HG03460 (cell line): ENCODE measurements at regions not wholly inside any gene's neighbourhood (a gene's known extent, or its start where the extent isn't known, plus 50 kb on each side); places are given as distances from the start of the nearest gene placed in this dataset.
"Not testable (repeated sequence)": the region's sequence is repeated elsewhere in the genome, so short reads cannot be mapped to it uniquely, and the experiment has no call there.

Experiments used
- ATAC-seq: cut with Tn5 transposase; IDR thresholded peaks from one replicate; pipeline ENCODE4 v1.9.1; 2021; ENCODE audit not compliant: unreplicated experiment

- ATAC-seq, result no peak
These were observed 1038.9 kb upstream of the ZEB2 start for GRCh38 chr2:145558617-145559350.

GRCh38 chr2:145555360-145555759 lies 1035.4 kb upstream of the ZEB2 start:
- no peak for ATAC-seq

GRCh38 chr2:145551686-145552085 lies 1031.8 kb upstream of the ZEB2 start:
- ATAC-seq, result no peak

- ATAC-seq, result no peak
These were observed 1028.6 kb upstream of the ZEB2 start for GRCh38 chr2:145548479-145548878.

- no peak for ATAC-seq
These were observed 1027.7 kb upstream of the ZEB2 start for GRCh38 chr2:145547620-145548019.

- ATAC-seq, result no peak
These were observed 1026.2 kb upstream of the ZEB2 start for GRCh38 chr2:145546091-145546490.

GRCh38 chr2:145543856-145544255 lies 1023.9 kb upstream of the ZEB2 start:
- ATAC-seq, result no peak

- no peak for ATAC-seq
These were observed 1023.2 kb upstream of the ZEB2 start for GRCh38 chr2:145543155-145543554.

GRCh38 chr2:145541028-145541427 lies 1021.1 kb upstream of the ZEB2 start:
- no peak for ATAC-seq

- no peak for ATAC-seq
These were observed 1018.9 kb upstream of the ZEB2 start for GRCh38 chr2:145538661-145539350.

- ATAC-seq, result no peak
These were observed 1010.7 kb upstream of the ZEB2 start for GRCh38 chr2:145530653-145531052.

GRCh38 chr2:145524836-145525235 lies 1004.9 kb upstream of the ZEB2 start:
- ATAC-seq, result no peak

GRCh38 chr2:145524303-145524702 lies 1004.4 kb upstream of the ZEB2 start:
- no peak for ATAC-seq

GRCh38 chr2:145519254-145519653 lies 999.3 kb upstream of the ZEB2 start:
- ATAC-seq, result not testable (repeated sequence)

- no peak for ATAC-seq
These were observed 992.0 kb upstream of the ZEB2 start for GRCh38 chr2:145511946-145512345.

- no peak for ATAC-seq
These were observed 983.6 kb upstream of the ZEB2 start for GRCh38 chr2:145503511-145503910.

- no peak for ATAC-seq
These were observed 982.0 kb upstream of the ZEB2 start for GRCh38 chr2:145501920-145502319.

- no peak for ATAC-seq
These were observed 975.7 kb upstream of the ZEB2 start for GRCh38 chr2:145495590-145495989.

GRCh38 chr2:145494441-145494840 lies 974.5 kb upstream of the ZEB2 start:
- ATAC-seq, result no peak

- no peak for ATAC-seq
These were observed 968.7 kb upstream of the ZEB2 start for GRCh38 chr2:145488571-145488970.

GRCh38 chr2:145484448-145485097 lies 964.7 kb upstream of the ZEB2 start:
- ATAC-seq, result no peak

GRCh38 chr2:145483854-145484253 lies 963.9 kb upstream of the ZEB2 start:
- no peak for ATAC-seq
